ENCODE measurements at regions not wholly inside any gene's neighbourhood (a gene's known extent, or its start where the extent isn't known, plus 50 kb on each side); places are given as distances from the start of the nearest gene placed in this dataset.

- DNase-seq: no peak
- intact Hi-C loops (cut with micrococcal nuclease): no loop called here
- no peak overlapping the region for H3K27ac ChIP-seq (replicated peaks)
- no peaks in the 10 kb centered on the region for H3K27me3 ChIP-seq (ENCODE audit: low read depth)
- H3K4me1 ChIP-seq: no peaks in the 10 kb centered on the region
- no peak overlapping the region for H3K4me3 ChIP-seq
- H3K36me3 ChIP-seq: no peaks in the 10 kb centered on the region
- no peaks in the 10 kb centered on the region for H3K9me3 ChIP-seq (replicated peaks)
- no peak for TF ChIP-seq CTCF (IDR thresholded peaks at IDR 0.05; ENCODE audit: borderline replicate concordance)
Observed at GRCh38 chr12:23424685-23425084, 524.8 kb downstream of the SOX5 start.

- no peak for TF ChIP-seq CTCF (IDR thresholded peaks at IDR 0.05; ENCODE audit: borderline replicate concordance)
- DNase-seq: no peak
- Histone ChIP-seq H3K4me3 (no peak overlapping the region), H3K4me1 (no peaks in the 10 kb centered on the region), H3K27me3 (ENCODE audit: low read depth) (no peaks in the 10 kb centered on the region), H3K27ac (replicated peaks) (no peak overlapping the region), H3K36me3 (no peaks in the 10 kb centered on the region), H3K9me3 (replicated peaks) (no peaks in the 10 kb centered on the region)
- intact Hi-C loops (cut with micrococcal nuclease): no loop called here
Observed at GRCh38 chr12:23426328-23426727, 523.1 kb downstream of the SOX5 start.

GRCh38 chr12:23428758-23429157, 520.7 kb downstream of the SOX5 start:
- no peak overlapping the region for H3K27ac ChIP-seq (replicated peaks)
- intact Hi-C loops (cut with micrococcal nuclease): no loop called here
- H3K4me3 ChIP-seq: no peak overlapping the region
- H3K27me3 ChIP-seq (ENCODE audit: low read depth): no peaks in the 10 kb centered on the region
- H3K9me3 ChIP-seq (replicated peaks): no peaks in the 10 kb centered on the region
- H3K36me3 ChIP-seq: no peaks in the 10 kb centered on the region
- DNase-seq: no peak
- TF ChIP-seq CTCF (IDR thresholded peaks at IDR 0.05; ENCODE audit: borderline replicate concordance): no peak
- H3K4me1 ChIP-seq: no peaks in the 10 kb centered on the region

- intact Hi-C loops (cut with micrococcal nuclease): no loop called here
Observed at GRCh38 chr12:23431006-23431405, 518.5 kb downstream of the SOX5 start.

GRCh38 chr12:23433121-23433520, 516.3 kb downstream of the SOX5 start:
- Histone ChIP-seq H3K4me1 (no peaks in the 10 kb centered on the region), H3K9me3 (replicated peaks) (peaks cover 10% of the 10 kb centered on the region), H3K27ac (replicated peaks) (no peak overlapping the region), H3K36me3 (no peaks in the 10 kb centered on the region), H3K4me3 (no peak overlapping the region), H3K27me3 (ENCODE audit: low read depth) (no peaks in the 10 kb centered on the region)
- no peak for TF ChIP-seq CTCF (IDR thresholded peaks at IDR 0.05; ENCODE audit: borderline replicate concordance)
- no peak for DNase-seq
- intact Hi-C loops (cut with micrococcal nuclease): no loop called here

More at GRCh38 chr12:23431006-23431405, 518.5 kb downstream of the SOX5 start:
- Histone ChIP-seq H3K4me1 (no peaks in the 10 kb centered on the region), H3K36me3 (no peaks in the 10 kb centered on the region), H3K27ac (replicated peaks) (no peak overlapping the region), H3K27me3 (ENCODE audit: low read depth) (no peaks in the 10 kb centered on the region), H3K9me3 (replicated peaks) (peaks cover 2% of the 10 kb centered on the region), H3K4me3 (no peak overlapping the region)
- TF ChIP-seq CTCF (IDR thresholded peaks at IDR 0.05; ENCODE audit: borderline replicate concordance): no peak
- no peak for DNase-seq

GRCh38 chr12:23434154-23434553, 515.3 kb downstream of the SOX5 start:
- H3K9me3 ChIP-seq (replicated peaks): peaks cover 18% of the 10 kb centered on the region
- intact Hi-C loops (cut with micrococcal nuclease): no loop called here
- H3K4me1 ChIP-seq: no peaks in the 10 kb centered on the region

More at GRCh38 chr12:23434154-23434553, 515.3 kb downstream of the SOX5 start:
- H3K36me3 ChIP-seq: no peaks in the 10 kb centered on the region
- H3K27me3 ChIP-seq (ENCODE audit: low read depth): no peaks in the 10 kb centered on the region
- TF ChIP-seq CTCF (IDR thresholded peaks at IDR 0.05; ENCODE audit: borderline replicate concordance): no peak
- H3K27ac ChIP-seq (replicated peaks): no peak overlapping the region
- DNase-seq: no peak
- H3K4me3 ChIP-seq: no peak overlapping the region

Measured in left ventricle myocardium inferior (tissue), 1 donor.